Endodermal cell (in vitro differentiated cells): ENCODE measurements at regions not wholly inside any gene's neighbourhood (a gene's known extent, or its start where the extent isn't known, plus 50 kb on each side); places are given as distances from the start of the nearest gene placed in this dataset.

Source experiments
- DNase-seq: peaks from one replicate; pipeline ENCODE4 v3.0.0-alpha.2; 2017
- H3K27ac ChIP-seq: 2 replicates; pipeline ENCODE4 v1.5.1; 2013; ENCODE audit warnings: mild to moderate bottlenecking, low read depth, low read length, moderate library complexity
- H3K27me3 ChIP-seq: 2 replicates; pipeline ENCODE4 v1.6.1; 2013; ENCODE audit warnings: mild to moderate bottlenecking, low read length, moderate library complexity; ENCODE audit not compliant: insufficient read depth, control insufficient read depth, poor library complexity, severe bottlenecking
- H3K36me3 ChIP-seq: 2 replicates; pipeline ENCODE4 v1.7.0; 2013; ENCODE audit warnings: mild to moderate bottlenecking, low read length, moderate library complexity; ENCODE audit not compliant: control insufficient read depth, insufficient read depth
- H3K4me1 ChIP-seq: one replicate; pipeline ENCODE4 v1.7.0; 2013; ENCODE audit warnings: low read length; ENCODE audit not compliant: control insufficient read depth, insufficient read depth
- H3K4me3 ChIP-seq: 2 replicates; pipeline ENCODE4 v1.5.1; 2013; ENCODE audit warnings: mild to moderate bottlenecking, low read length, moderate library complexity
- H3K9ac ChIP-seq: 2 replicates; pipeline ENCODE4 v1.6.1; 2013; ENCODE audit warnings: mild to moderate bottlenecking, low read length, moderate library complexity; ENCODE audit not compliant: poor library complexity, severe bottlenecking; ENCODE audit errors: extremely low read depth
- H3K9me3 ChIP-seq: 2 replicates; pipeline ENCODE4 v1.6.1; 2013; ENCODE audit warnings: mild to moderate bottlenecking, low read length, moderate library complexity; ENCODE audit not compliant: control insufficient read depth
- H3K27ac Mint-ChIP-seq: 2 replicates; pipeline ENCODE4 v1.8.0; 2020; ENCODE audit warnings: mixed read lengths
- H3K27me3 Mint-ChIP-seq: 2 replicates; pipeline ENCODE4 v1.8.0; 2021; ENCODE audit warnings: mild to moderate bottlenecking, mixed read lengths; ENCODE audit not compliant: insufficient read depth
- H3K36me3 Mint-ChIP-seq: 2 replicates; pipeline ENCODE4 v1.8.0; 2020; ENCODE audit warnings: low read depth, mixed read lengths
- H3K4me1 Mint-ChIP-seq: 2 replicates; pipeline ENCODE4 v1.8.0; 2020; ENCODE audit warnings: mixed read lengths
- H3K4me3 Mint-ChIP-seq: 2 replicates; pipeline ENCODE4 v1.8.0; 2020; ENCODE audit warnings: mild to moderate bottlenecking, moderate library complexity, mixed read lengths
- H3K9me3 Mint-ChIP-seq: 2 replicates; pipeline ENCODE4 v1.8.0; 2020; ENCODE audit warnings: mild to moderate bottlenecking, mixed read lengths
- WGBS, 2 experiments: methylation state at CpG; one replicate each; pipeline versions ENCODE4 v1.1.5 to v1.1.7; 2013; ENCODE audit warnings: missing lambda C conversion rate in 2 of 2, mixed read lengths in 1 of 2; ENCODE audit not compliant: insufficient coverage in 1 of 2, insufficient read length in 1 of 2; 5-methylcytosine and 5-hydroxymethylcytosine counted together
- TF ChIP-seq, protein P1 (sequence below): fragments of 200-600 bp; sonication (generic); conservative IDR thresholded peaks from 2 replicates; pipeline ENCODE4 v1.5.0; 2021; ENCODE audit warnings: antibody characterized with exemption, mild to moderate bottlenecking

DNA sequence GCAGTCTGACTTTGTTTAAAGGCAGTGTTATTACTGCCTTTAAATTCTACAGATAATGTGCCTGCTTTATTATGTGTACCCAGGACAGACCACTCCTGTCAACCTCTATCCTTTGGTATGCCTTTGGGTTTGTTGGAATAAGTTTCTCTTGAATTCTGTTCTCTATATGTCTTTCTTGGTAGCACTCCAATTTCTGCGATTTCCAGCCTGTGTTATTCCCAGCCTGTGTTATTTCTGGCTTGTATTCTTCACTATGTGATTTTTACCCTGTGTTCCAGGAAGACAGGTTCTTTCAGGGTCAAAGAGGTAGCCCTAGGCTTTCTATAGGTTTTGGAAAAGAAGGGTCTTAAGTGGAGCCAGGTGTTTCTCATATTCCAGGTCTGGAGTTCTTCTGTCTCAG is 407.4 kb upstream of the AZI2 start:
- H3K36me3 Mint-ChIP-seq = no peaks in the 10 kb centered on the region

DNA sequence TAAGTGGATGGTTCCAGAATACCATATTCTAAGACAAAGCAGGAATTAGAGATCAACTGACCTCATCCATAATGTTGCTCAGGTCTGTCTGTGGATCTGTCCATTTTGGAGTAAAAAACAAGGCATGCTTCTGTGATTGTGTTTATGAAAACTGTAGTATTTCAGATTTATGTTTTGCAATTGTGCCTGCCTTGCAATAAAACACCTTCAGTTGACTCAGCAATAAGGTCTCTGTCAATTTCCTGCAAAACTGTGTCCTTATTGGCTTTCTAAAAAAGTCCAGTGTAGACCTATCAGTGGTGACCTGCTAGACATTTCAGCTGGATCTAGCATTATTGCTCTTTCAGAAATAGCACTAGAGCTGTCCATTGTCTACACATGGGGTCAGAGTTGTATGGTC is 409.5 kb upstream of the AZI2 start:
- no peaks in the 10 kb centered on the region for H3K9me3 Mint-ChIP-seq
- Histone ChIP-seq H3K4me3 (no peak overlapping the region), H3K27me3 (no peaks in the 10 kb centered on the region), H3K36me3 (no peaks in the 10 kb centered on the region), H3K4me1 (no peaks in the 10 kb centered on the region), H3K9ac (no peak overlapping the region), H3K9me3 (no peaks in the 10 kb centered on the region), H3K27ac (no peak overlapping the region)
- H3K4me1 Mint-ChIP-seq = no peaks in the 10 kb centered on the region
- no peak overlapping the region for H3K27ac Mint-ChIP-seq
- no peak for DNase-seq
- no peaks in the 10 kb centered on the region for H3K27me3 Mint-ChIP-seq
- TF ChIP-seq, protein P1, sequence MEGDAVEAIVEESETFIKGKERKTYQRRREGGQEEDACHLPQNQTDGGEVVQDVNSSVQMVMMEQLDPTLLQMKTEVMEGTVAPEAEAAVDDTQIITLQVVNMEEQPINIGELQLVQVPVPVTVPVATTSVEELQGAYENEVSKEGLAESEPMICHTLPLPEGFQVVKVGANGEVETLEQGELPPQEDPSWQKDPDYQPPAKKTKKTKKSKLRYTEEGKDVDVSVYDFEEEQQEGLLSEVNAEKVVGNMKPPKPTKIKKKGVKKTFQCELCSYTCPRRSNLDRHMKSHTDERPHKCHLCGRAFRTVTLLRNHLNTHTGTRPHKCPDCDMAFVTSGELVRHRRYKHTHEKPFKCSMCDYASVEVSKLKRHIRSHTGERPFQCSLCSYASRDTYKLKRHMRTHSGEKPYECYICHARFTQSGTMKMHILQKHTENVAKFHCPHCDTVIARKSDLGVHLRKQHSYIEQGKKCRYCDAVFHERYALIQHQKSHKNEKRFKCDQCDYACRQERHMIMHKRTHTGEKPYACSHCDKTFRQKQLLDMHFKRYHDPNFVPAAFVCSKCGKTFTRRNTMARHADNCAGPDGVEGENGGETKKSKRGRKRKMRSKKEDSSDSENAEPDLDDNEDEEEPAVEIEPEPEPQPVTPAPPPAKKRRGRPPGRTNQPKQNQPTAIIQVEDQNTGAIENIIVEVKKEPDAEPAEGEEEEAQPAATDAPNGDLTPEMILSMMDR = no peak
- no peak overlapping the region for H3K4me3 Mint-ChIP-seq
- no peaks in the 10 kb centered on the region for H3K36me3 Mint-ChIP-seq

More for the DNA sequence above, 407.4 kb upstream of the AZI2 start:
- Mint-ChIP-seq H3K4me1 (no peaks in the 10 kb centered on the region), H3K27ac (no peak overlapping the region), H3K4me3 (no peak overlapping the region), H3K9me3 (peaks cover 9% of the 10 kb centered on the region), H3K27me3 (no peaks in the 10 kb centered on the region)
- Histone ChIP-seq H3K9me3 (peaks cover 2% of the 10 kb centered on the region), H3K4me3 (no peak overlapping the region), H3K9ac (no peak overlapping the region), H3K36me3 (no peaks in the 10 kb centered on the region), H3K27ac (no peak overlapping the region), H3K27me3 (no peaks in the 10 kb centered on the region), H3K4me1 (no peaks in the 10 kb centered on the region)
- no peak for DNase-seq
- TF ChIP-seq, protein P1 = no peak
- WGBS, 2 experiments = 83 to 100% methylated on average over 1 of the region's 1 CpG

DNA sequence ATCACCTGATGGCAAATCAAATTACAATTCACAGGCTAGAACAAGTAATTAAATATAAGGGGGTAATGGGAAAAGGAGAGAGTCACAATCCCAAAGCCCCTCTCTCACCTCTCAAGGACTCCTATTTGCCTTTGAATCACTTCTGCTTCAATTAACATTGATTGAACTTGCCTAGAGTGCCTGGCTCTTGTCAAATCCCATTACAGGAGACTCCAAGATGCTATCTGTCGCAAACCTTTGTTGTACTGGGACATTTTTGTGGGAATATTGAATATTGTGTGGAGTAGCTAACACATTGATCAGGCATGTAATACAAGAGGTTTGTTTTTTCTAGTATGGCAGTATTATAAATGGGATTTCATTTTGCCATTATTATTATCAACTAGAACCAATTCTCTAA is 412.8 kb upstream of the AZI2 start:
- Mint-ChIP-seq H3K36me3 (no peaks in the 10 kb centered on the region), H3K4me1 (peaks cover 7% of the 10 kb centered on the region), H3K4me3 (no peak overlapping the region), H3K27ac (no peak overlapping the region), H3K9me3 (no peaks in the 10 kb centered on the region), H3K27me3 (no peaks in the 10 kb centered on the region)
- Histone ChIP-seq H3K9me3 (no peaks in the 10 kb centered on the region), H3K27me3 (no peaks in the 10 kb centered on the region), H3K36me3 (no peaks in the 10 kb centered on the region), H3K4me1 (no peaks in the 10 kb centered on the region), H3K9ac (no peak overlapping the region), H3K4me3 (no peak overlapping the region), H3K27ac (no peak overlapping the region)
- WGBS, 2 experiments = 95 to 100% methylated on average over 1 of the region's 1 CpG
- TF ChIP-seq, protein P1 = no peak
- no peak for DNase-seq
